Lung (tissue), 11 donors: ENCODE measurements at regions not wholly inside any gene's neighbourhood (a gene's known extent, or its start where the extent isn't known, plus 50 kb on each side); places are given as distances from the start of the nearest gene placed in this dataset.

Experiments
- ATAC-seq: fragments of 200-7000 bp; cut with Tn5 transposase; one replicate; pipeline ENCODE4 v1.9.1; 2020; ENCODE audit warnings: moderate number of reproducible peaks; ENCODE audit not compliant: insufficient read depth, low FRiP score
- DNase-seq, 3 donors: peaks; one replicate each; pipeline ENCODE4 v3.0.0-alpha.2; 2013 to 2017
- H3K27ac ChIP-seq, 2 donors: one replicate each; pipeline ENCODE4 v1.5.1; 2013; ENCODE audit warnings: mild to moderate bottlenecking in 2 of 2, moderate library complexity in 2 of 2, control low read depth in 1 of 2, inconsistent platforms in 1 of 2, low read depth in 1 of 2, low read length in 1 of 2
- H3K27me3 ChIP-seq, 3 donors: one replicate each; pipeline ENCODE4 v1.5.1; 2013; ENCODE audit warnings: low read length in 2 of 3; ENCODE audit not compliant: control insufficient read depth in 3 of 3, insufficient read depth in 3 of 3
- H3K36me3 ChIP-seq, 4 donors: one replicate each; pipeline ENCODE4 v1.5.1; 2013; ENCODE audit warnings: low read length in 4 of 4, mild to moderate bottlenecking in 1 of 4, moderate library complexity in 1 of 4; ENCODE audit not compliant: control insufficient read depth in 4 of 4, insufficient read depth in 4 of 4
- H3K4me1 ChIP-seq, 5 donors: one replicate each; pipeline ENCODE4 v1.5.1; 2013; ENCODE audit warnings: low read length in 5 of 5, mild to moderate bottlenecking in 2 of 5, moderate library complexity in 1 of 5; ENCODE audit not compliant: control insufficient read depth in 5 of 5, insufficient read depth in 5 of 5
- H3K4me3 ChIP-seq: one replicate; pipeline ENCODE4 v1.5.1; 2013; ENCODE audit warnings: mild to moderate bottlenecking, control low read depth, moderate library complexity
- H3K9ac ChIP-seq, 2 donors: one replicate each; pipeline ENCODE4 v1.5.1; 2013; ENCODE audit warnings: low read length in 2 of 2, control low read depth in 1 of 2; ENCODE audit not compliant: insufficient read depth in 1 of 2
- H3K9me3 ChIP-seq, 4 donors: one replicate each; pipeline ENCODE4 v1.5.1; 2013; ENCODE audit warnings: low read length in 3 of 4, mild to moderate bottlenecking in 1 of 4, moderate library complexity in 1 of 4; ENCODE audit not compliant: control insufficient read depth in 4 of 4, insufficient read depth in 3 of 4
- WGBS, 2 donors: extraction: QIAGEN DNeasy Blood & Tissue Kit; methylation state at CpG; one replicate each; pipeline ENCODE4 v1.1.7; 2013; 5-methylcytosine and 5-hydroxymethylcytosine counted together
- TF ChIP-seq, protein P1 (sequence below): IDR thresholded peaks from 2 replicates; pipeline ENCODE4 v1.5.1; 2012; ENCODE audit warnings: mild to moderate bottlenecking; ENCODE audit errors: control extremely low read depth, extremely low read depth
- donor health status: control.
- donor health status: control.
- donor health status: Bipolar disorder and iron deficiency.
- donor health status: healthy.
- donor health status: DM: yes; HTN: yes; CAD: no.

DNA sequence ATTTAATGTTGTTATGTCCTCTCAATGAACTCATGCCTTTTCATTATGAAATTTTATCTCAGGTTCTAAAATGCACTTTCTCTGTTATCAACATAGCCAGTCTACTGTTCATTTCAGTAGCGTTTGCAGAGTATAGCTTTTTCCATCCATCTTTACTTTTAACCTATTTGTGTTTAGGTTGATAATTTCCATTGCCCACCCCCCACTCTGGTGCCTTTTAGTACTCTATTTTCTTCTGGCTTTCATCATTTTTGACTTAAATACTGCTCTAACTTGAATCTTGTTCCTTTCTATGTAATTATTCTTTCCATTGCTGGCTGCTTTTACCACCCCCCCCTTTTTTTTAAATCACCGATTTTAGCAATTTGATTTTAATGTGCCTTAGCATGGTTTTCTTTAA is 585.0 kb upstream of the LRATD1 start:
- no peak overlapping the region for H3K27ac ChIP-seq
- ATAC-seq (no peak), DNase-seq (no peak)
- no peaks in the 10 kb centered on the region for H3K36me3 ChIP-seq
- no peaks in the 10 kb centered on the region for H3K4me1 ChIP-seq
- WGBS, 2 donors, result 85 to 87% methylated on average over 2 of the region's 2 CpGs
- no peaks in the 10 kb centered on the region for H3K9me3 ChIP-seq
- H3K4me3 ChIP-seq, result no peak overlapping the region
- peaks cover 0 to 10% (median 0%) of the 10 kb centered on the region in 3 donors for H3K27me3 ChIP-seq
- TF ChIP-seq, protein P1, sequence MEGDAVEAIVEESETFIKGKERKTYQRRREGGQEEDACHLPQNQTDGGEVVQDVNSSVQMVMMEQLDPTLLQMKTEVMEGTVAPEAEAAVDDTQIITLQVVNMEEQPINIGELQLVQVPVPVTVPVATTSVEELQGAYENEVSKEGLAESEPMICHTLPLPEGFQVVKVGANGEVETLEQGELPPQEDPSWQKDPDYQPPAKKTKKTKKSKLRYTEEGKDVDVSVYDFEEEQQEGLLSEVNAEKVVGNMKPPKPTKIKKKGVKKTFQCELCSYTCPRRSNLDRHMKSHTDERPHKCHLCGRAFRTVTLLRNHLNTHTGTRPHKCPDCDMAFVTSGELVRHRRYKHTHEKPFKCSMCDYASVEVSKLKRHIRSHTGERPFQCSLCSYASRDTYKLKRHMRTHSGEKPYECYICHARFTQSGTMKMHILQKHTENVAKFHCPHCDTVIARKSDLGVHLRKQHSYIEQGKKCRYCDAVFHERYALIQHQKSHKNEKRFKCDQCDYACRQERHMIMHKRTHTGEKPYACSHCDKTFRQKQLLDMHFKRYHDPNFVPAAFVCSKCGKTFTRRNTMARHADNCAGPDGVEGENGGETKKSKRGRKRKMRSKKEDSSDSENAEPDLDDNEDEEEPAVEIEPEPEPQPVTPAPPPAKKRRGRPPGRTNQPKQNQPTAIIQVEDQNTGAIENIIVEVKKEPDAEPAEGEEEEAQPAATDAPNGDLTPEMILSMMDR, result no peak
- no peak overlapping the region for H3K9ac ChIP-seq

DNA sequence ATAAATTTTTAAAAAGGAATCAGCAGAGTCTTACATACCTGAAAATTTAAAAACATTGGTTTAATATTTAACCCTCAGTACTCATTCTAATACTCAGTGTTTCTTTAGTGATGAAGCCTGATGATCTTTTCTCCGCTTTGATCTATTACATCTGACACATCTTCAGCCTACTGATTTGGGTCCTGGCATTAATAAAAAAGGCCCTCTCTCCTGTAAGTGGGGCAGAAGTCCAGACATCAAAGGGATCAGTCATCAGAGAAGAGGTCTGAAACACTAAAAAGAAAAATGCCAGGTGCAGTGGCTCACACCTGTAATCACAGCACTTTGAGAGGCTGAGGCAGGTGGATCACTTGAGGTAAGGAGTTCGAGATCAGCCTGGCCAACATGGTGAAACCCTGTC is 581.1 kb upstream of the LRATD1 start:
- Histone ChIP-seq H3K9ac (no peak overlapping the region), H3K36me3 (no peaks in the 10 kb centered on the region), H3K27ac (no peak overlapping the region), H3K27me3 (peaks cover 0 to 10% (median 0%) of the 10 kb centered on the region in 3 donors), H3K4me3 (no peak overlapping the region), H3K9me3 (no peaks in the 10 kb centered on the region), H3K4me1 (no peaks in the 10 kb centered on the region)
- WGBS, 2 donors, result 82 to 92% methylated on average over 2 of the region's 2 CpGs
- ATAC-seq (no peak), DNase-seq (no peak)
- TF ChIP-seq, protein P1, result no peak

DNA sequence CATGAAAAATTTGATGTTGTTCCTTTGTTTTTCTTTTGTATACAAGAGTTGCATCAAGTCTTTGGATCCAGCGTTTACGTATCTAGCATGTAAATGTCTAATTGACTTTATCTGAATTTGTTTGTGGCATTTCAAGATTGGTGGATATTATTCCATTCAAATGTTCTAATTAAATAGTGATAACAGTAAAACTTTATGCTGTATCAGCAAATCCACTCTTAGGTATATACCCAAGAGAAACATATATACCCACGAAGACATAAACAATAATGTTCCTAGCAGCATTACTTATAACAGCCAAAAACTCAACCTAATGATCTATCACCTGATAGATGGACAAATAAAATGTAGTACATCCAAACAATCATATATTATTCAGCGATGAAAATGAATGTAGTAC is 579.4 kb upstream of the LRATD1 start:
- H3K4me3 ChIP-seq, result no peak overlapping the region
- peaks cover 0 to 10% (median 0%) of the 10 kb centered on the region in 3 donors for H3K27me3 ChIP-seq
- no peak overlapping the region for H3K27ac ChIP-seq
- H3K4me1 ChIP-seq, result no peaks in the 10 kb centered on the region
- no peak overlapping the region for H3K9ac ChIP-seq
- TF ChIP-seq, protein P1, result no peak
- H3K9me3 ChIP-seq, result no peaks in the 10 kb centered on the region
- H3K36me3 ChIP-seq, result no peaks in the 10 kb centered on the region
- ATAC-seq, result no peak
- no peak for DNase-seq
- WGBS, 2 donors, result 87 to 92% methylated on average over 4 of the region's 4 CpGs

DNA sequence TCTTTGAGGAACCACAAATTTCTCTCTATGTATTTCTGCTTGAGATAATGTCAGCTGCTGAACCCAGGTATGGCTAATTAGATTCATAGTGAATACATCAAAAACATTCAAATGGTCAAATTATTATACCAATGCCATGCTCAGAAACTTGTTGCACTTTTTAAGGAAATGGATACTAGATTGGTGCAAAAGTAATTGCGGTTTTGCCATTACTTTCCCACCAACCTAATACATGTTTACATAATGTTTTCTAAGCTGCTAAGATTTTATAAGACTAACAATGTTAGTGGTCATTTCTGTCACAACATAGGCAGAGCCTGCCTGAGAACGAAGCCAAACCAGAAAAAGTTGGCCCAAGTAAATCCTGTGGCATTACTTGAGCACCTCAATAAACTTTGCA is 568.2 kb upstream of the LRATD1 start:
- DNase-seq (no peak), ATAC-seq (no peak)
- Histone ChIP-seq H3K4me1 (no peaks in the 10 kb centered on the region), H3K36me3 (no peaks in the 10 kb centered on the region), H3K9me3 (no peaks in the 10 kb centered on the region), H3K9ac (no peak overlapping the region), H3K27ac (no peak overlapping the region), H3K27me3 (peaks cover 0 to 4% (median 0%) of the 10 kb centered on the region in 3 donors), H3K4me3 (no peak overlapping the region)
- 79 to 86% methylated on average over 2 of the region's 2 CpGs for WGBS, 2 donors
- TF ChIP-seq, protein P1, result no peak
